OCI-LY3 (cell line): ENCODE measurements at regions not wholly inside any gene's neighbourhood (a gene's known extent, or its start where the extent isn't known, plus 50 kb on each side); places are given as distances from the start of the nearest gene placed in this dataset.

ENCODE experiments used
- CTCF ChIP-seq: fragments of 200-600, 300-600 bp; sonication (generic); IDR thresholded peaks from 2 replicates; pipeline ENCODE4 v1.5.1; 2014; ENCODE audit warnings: antibody characterized with exemption, low read length, low read depth
- EZH2phosphoT487 ChIP-seq: fragments of 200-600 bp; shearing (Covaris generic); IDR thresholded peaks from 2 replicates; pipeline ENCODE4 v1.6.1; 2018; ENCODE audit warnings: antibody characterized with exemption, mixed run types, low read depth

GRCh38 chr4:63742882-63743281 lies 666.4 kb downstream of the TECRL start:
- TF ChIP-seq EZH2phosphoT487 (no peak), CTCF (no peak)
